Heart left ventricle (tissue), 13 donors: ENCODE measurements at regions not wholly inside any gene's neighbourhood (a gene's known extent, or its start where the extent isn't known, plus 50 kb on each side); places are given as distances from the start of the nearest gene placed in this dataset.

Source experiments
- CTCF ChIP-seq, 12 donors: fragments of 200-600 bp; sonication (generic) in 4 of 12; IDR thresholded peaks; one replicate each; pipeline versions ENCODE4 v1.5.0 to v1.8.0; 2018 to 2022; ENCODE audit warnings: antibody characterized with exemption in 12 of 12, mild to moderate bottlenecking in 5 of 12
- POLR2A ChIP-seq, 2 donors: fragments of 450-650 bp; IDR thresholded peaks; one replicate each; pipeline ENCODE4 v1.6.1; 2017; ENCODE audit warnings: antibody characterized with exemption in 2 of 2, mild to moderate bottlenecking in 2 of 2, moderate library complexity in 2 of 2
- donor health status: ischemic (EF 13 %, LVEDD 7.1; RV severe dilation, severe dysfunction).
- donor health status: DM: no; HTN: yes; CAD: no.
- donor health status: DM: no; HTN: no; CAD: no.
- donor health status: ischemic (EF 25% LVEDD 6.9; RV normal size, moderate dysfunction).
- donor health status: ischemic (EF 25% LVEDD 5.7; RV mildly dilated, moderate dysfunction).
- donor health status: ischemic (EF 35%, LVEDD 5.7; RV mildly dilated, moderate dysfunction).
- donor health status: nonischemic (EF 11% LVEDD 7.7; RV severe dilation, severe dysfunction).
- donor health status: DM: yes; HTN: yes; CAD: no.
- donor health status: PGD.
- donor health status: ischemic (EF 29% LVEDD 5.4; RV normal size, mild dysfunction).
- donor health status: nonischemic (EF 23%, LVEDD 6.1; RV moderate dilation, normal function).

- TF ChIP-seq POLR2A (IDR thresholded peaks at IDR 0.05) (no peak), CTCF (IDR thresholded peaks at IDR 0.05) (no peak)
These were observed 797.6 kb upstream of the AADAT start for GRCh38 chr4:170887396-170887795.
